ENCODE measurements at regions not wholly inside any gene's neighbourhood (a gene's known extent, or its start where the extent isn't known, plus 50 kb on each side); places are given as distances from the start of the nearest gene placed in this dataset.
"Not testable (repeated sequence)": the region's sequence is repeated elsewhere in the genome, so short reads cannot be mapped to it uniquely, and the experiment has no call there.

GRCh38 chr11:71664941-71665340, 82.3 kb upstream of the KRTAP5-11 start:
- not testable (repeated sequence) for TF ChIP-seq CTCF (IDR thresholded peaks at IDR 0.05; ENCODE audit: extremely low read depth in 1 of 2, insufficient read depth in 1 of 2, low read depth in 1 of 2, low read length in 2 of 2); POLR2A (IDR thresholded peaks at IDR 0.05; ENCODE audit: low read depth, low read length); EZH2 (IDR thresholded peaks at IDR 0.05; ENCODE audit: borderline replicate concordance, low read depth, low read length, severe bottlenecking); GATA2 (IDR thresholded peaks at IDR 0.05; ENCODE audit: insufficient read depth, insufficient read length, low read depth, low read length); POLR2AphosphoS5 (IDR thresholded peaks at IDR 0.05; ENCODE audit: insufficient read depth, low read depth, low read length); MYC (IDR thresholded peaks at IDR 0.05; ENCODE audit: low read depth, low read length); MAX (IDR thresholded peaks at IDR 0.05; ENCODE audit: insufficient read depth, insufficient read length); JUN (IDR thresholded peaks at IDR 0.05; ENCODE audit: borderline replicate concordance, insufficient read depth, insufficient read length, low read depth); FOS (IDR thresholded peaks at IDR 0.05; ENCODE audit: borderline replicate concordance, insufficient read depth, low read length)

Data from endothelial cell of umbilical vein (primary cell).